ENCODE measurements at regions not wholly inside any gene's neighbourhood (a gene's known extent, or its start where the extent isn't known, plus 50 kb on each side); places are given as distances from the start of the nearest gene placed in this dataset.

DNA sequence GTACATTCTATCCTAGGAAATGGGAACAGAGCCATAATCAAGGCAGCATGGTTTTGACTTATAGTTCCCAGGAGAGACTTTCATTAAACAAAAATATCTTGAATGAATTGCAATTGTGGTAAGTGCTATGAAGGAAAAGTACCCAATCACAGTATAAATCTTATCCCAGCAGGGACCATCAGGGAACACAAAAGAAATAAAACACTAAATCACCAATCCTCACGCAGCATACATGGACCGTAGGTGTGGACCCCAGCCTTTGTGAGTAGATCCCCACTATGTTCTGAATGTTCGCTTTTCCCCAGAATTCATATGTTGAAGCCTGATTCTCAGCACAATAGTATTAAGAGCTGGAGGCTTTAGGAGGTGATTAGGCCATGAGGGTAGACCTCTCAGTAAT is 925.0 kb upstream of the RBFOX1 start:
- no peak overlapping the region for H3K27ac ChIP-seq (ENCODE audit: low read depth, low read length)
- H3K9me3 ChIP-seq (ENCODE audit: control insufficient read depth, insufficient read depth, low read length), result peaks cover 26% of the 10 kb centered on the region
- H3K27me3 ChIP-seq (ENCODE audit: control insufficient read depth, insufficient read depth, low read length), result no peaks in the 10 kb centered on the region
- no peak for DNase-seq (ENCODE audit: low read depth, low spot score)
- POLR2A ChIA-PET, result no interaction called here
- TF ChIP-seq, protein P1, sequence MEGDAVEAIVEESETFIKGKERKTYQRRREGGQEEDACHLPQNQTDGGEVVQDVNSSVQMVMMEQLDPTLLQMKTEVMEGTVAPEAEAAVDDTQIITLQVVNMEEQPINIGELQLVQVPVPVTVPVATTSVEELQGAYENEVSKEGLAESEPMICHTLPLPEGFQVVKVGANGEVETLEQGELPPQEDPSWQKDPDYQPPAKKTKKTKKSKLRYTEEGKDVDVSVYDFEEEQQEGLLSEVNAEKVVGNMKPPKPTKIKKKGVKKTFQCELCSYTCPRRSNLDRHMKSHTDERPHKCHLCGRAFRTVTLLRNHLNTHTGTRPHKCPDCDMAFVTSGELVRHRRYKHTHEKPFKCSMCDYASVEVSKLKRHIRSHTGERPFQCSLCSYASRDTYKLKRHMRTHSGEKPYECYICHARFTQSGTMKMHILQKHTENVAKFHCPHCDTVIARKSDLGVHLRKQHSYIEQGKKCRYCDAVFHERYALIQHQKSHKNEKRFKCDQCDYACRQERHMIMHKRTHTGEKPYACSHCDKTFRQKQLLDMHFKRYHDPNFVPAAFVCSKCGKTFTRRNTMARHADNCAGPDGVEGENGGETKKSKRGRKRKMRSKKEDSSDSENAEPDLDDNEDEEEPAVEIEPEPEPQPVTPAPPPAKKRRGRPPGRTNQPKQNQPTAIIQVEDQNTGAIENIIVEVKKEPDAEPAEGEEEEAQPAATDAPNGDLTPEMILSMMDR (IDR thresholded peaks at IDR 0.05; ENCODE audit: low read depth, low read length), result no peak
- H3K4me3 ChIP-seq (ENCODE audit: low read depth, low read length), result no peak overlapping the region
- CTCF ChIA-PET, result no interaction called here

DNA sequence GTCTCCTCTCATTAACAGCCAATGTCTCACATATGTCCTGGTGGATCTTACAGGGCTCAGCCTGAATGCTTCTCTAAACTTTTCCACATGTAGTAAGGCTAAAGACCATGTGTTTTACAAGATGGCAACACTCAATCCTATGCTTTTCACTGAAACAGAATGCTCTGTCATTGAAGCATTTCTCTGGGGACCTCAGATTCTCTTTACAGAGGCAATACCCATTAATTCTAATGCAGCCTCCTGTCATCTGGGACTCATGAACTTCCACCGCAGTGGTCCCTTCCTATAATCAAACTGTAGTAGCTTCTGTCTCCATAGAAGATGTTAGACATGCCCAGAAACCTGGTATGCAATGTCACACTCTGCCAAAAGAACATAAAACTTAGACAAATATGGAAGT is 926.6 kb upstream of the RBFOX1 start:
- Histone ChIP-seq H3K9me3 (ENCODE audit: control insufficient read depth, insufficient read depth, low read length) (peaks cover 26% of the 10 kb centered on the region), H3K27me3 (ENCODE audit: control insufficient read depth, insufficient read depth, low read length) (no peaks in the 10 kb centered on the region), H3K27ac (ENCODE audit: low read depth, low read length) (no peak overlapping the region), H3K4me3 (ENCODE audit: low read depth, low read length) (no peak overlapping the region)
- DNase-seq (ENCODE audit: low read depth, low spot score), result no peak
- TF ChIP-seq, protein P1 (IDR thresholded peaks at IDR 0.05; ENCODE audit: low read depth, low read length), result no peak
- ChIA-PET POLR2A (no interaction called here), CTCF (no interaction called here)

DNA sequence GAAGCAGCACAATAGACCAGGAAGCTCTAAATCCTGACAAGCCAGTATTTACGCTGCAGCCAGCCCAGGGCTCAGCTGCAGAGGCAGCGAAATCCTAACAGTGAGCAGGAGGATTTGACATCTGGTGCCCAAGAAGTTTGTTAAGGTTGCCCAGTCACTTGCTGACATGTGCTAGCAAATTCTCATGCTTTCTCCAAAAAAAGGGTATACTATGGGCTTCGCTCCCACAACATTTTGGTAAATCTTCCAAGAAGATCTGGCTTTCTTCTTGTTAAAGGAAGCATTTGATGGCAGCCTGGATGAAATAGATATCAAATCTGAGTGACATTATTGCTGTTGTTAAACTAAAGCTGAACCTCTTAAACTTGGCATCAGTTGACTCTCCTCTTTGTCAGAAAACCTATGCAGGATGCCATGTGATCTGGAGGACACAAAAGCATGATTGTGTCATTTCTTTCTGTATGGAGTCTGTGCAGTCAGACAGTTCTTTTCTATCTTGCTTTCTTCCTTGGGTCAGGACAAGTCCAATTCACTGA is 949.7 kb upstream of the RBFOX1 start:
- POLR2A ChIA-PET, result no interaction called here
- TF ChIP-seq, protein P1 (IDR thresholded peaks at IDR 0.05; ENCODE audit: low read depth, low read length), result no peak
- Histone ChIP-seq H3K27ac (ENCODE audit: low read depth, low read length) (no peak overlapping the region), H3K4me3 (ENCODE audit: low read depth, low read length) (no peak overlapping the region), H3K9me3 (ENCODE audit: control insufficient read depth, insufficient read depth, low read length) (peaks cover 46% of the 10 kb centered on the region), H3K27me3 (ENCODE audit: control insufficient read depth, insufficient read depth, low read length) (no peaks in the 10 kb centered on the region)
- CTCF ChIA-PET, result no interaction called here
- no peak for DNase-seq (ENCODE audit: low read depth, low spot score)

DNA sequence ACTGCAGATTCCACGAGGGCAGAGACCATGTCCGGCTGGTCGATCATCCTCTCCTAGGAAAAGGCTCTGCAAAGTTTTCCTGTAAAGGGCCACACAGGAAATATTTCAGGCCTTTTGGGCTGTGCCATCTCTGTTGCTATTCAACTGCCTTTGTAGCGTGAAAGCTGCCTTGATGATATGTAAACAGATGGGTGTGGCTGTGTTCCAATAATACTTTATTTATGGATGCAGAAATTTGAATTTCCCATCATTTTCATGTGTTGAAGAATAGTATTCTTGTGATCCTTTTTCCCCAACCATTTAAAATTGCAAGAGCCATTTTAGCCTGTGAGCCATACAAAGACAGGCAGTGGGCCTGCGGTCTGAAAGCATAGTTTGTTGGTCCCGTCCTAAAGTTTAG is 950.7 kb upstream of the RBFOX1 start:
- H3K4me3 ChIP-seq (ENCODE audit: low read depth, low read length), result no peak overlapping the region
- DNase-seq (ENCODE audit: low read depth, low spot score), result no peak
- TF ChIP-seq, protein P1 (IDR thresholded peaks at IDR 0.05; ENCODE audit: low read depth, low read length), result no peak
- ChIA-PET POLR2A (no interaction called here), CTCF (no interaction called here)
- H3K27ac ChIP-seq (ENCODE audit: low read depth, low read length), result no peak overlapping the region
- H3K9me3 ChIP-seq (ENCODE audit: control insufficient read depth, insufficient read depth, low read length), result peaks cover 54% of the 10 kb centered on the region
- H3K27me3 ChIP-seq (ENCODE audit: control insufficient read depth, insufficient read depth, low read length), result no peaks in the 10 kb centered on the region

DNA sequence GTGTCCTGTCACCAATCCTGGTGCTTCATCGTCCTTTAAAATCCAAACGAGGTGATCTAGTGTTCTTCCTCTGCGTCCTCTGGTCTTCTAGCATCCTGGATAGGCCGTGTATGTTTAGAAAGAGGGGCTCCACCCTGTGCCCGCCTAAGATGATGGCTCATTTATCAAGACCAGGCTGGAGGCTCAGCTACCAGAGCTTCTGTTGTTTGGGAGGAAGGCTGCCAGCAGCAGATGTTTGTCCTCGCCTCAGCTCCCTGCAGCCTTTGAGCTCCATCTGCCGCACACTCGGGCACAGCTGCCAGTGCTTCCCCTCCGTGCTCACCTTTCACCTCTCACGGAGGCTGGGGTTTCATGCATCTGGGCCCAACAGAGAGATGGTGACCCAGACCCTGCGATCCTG is 954.7 kb upstream of the RBFOX1 start:
- Histone ChIP-seq H3K4me3 (ENCODE audit: low read depth, low read length) (no peak overlapping the region), H3K27me3 (ENCODE audit: control insufficient read depth, insufficient read depth, low read length) (no peaks in the 10 kb centered on the region), H3K27ac (ENCODE audit: low read depth, low read length) (no peak overlapping the region), H3K9me3 (ENCODE audit: control insufficient read depth, insufficient read depth, low read length) (peaks cover 58% of the 10 kb centered on the region)
- DNase-seq (ENCODE audit: low read depth, low spot score), result no peak
- TF ChIP-seq, protein P1 (IDR thresholded peaks at IDR 0.05; ENCODE audit: low read depth, low read length), result no peak
- CTCF ChIA-PET, result no interaction called here
- POLR2A ChIA-PET, result no interaction called here
